Activated CD4-positive, alpha-beta T cell treated with anti-CD3 and anti-CD28 coated beads, Interleukin-2, amount 50 U/mL, for 1 hour (primary cell): ENCODE measurements at regions not wholly inside any gene's neighbourhood (a gene's known extent, or its start where the extent isn't known, plus 50 kb on each side); places are given as distances from the start of the nearest gene placed in this dataset.

ENCODE experiments used
- DNase-seq: peaks from one replicate; pipeline ENCODE4 v3.0.0-alpha.2; 2020

DNA sequence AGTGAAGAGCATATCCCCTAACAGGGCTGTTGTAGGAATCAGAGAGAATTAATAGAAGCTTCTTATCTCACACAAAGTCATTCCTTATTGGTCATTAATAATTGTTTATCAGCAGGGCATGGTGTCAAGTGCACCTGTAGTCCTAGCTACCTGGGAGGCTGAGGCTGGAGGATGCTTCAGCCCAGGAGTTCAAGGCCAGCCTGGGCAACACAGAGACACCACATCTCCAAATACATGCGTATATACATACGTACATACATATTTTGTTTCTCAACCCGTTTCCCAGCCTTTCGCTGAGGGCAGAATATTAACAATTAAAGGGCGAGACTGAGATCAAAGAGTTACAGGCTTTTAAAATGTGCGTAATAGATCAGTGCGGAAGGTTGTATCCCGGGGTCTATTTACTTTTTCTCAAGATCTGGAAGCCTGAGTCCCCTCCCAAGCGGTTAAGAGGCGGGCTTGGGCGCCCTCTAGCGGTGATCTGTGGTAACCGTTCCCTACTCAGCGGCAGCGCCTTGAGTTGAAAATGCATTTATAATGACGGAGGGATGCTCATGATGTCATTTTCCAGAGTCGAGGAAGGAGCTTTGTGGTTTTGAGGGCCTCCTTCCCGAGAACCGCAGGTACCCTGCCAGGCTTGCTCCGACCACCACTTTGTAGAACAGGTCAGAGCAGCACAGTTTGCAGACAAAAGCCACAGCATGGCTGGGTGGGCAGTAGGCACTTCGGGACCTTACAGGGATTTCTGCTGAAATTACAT lies 169.6 kb upstream of the GPR12 start:
- peak; percentile 66 for DNase-seq

DNA sequence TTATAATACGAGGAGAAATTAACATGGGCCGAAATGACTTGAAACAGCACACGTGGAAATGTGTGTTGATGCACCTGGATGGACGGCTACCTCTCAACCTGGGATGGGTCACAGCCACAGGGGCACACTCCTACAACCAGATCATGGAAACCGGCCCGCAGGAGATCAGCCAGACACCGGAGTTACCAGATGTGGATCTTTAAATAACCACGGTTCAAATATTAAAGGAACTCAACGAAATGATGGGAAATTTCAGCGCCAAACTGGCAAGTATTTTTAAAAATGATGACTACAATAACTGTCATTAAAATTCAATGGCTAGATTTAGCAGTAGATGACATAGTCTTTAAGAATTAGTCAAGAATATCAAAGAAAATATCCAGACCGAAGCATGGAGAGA lies 166.9 kb upstream of the GPR12 start:
- no peak for DNase-seq

DNA sequence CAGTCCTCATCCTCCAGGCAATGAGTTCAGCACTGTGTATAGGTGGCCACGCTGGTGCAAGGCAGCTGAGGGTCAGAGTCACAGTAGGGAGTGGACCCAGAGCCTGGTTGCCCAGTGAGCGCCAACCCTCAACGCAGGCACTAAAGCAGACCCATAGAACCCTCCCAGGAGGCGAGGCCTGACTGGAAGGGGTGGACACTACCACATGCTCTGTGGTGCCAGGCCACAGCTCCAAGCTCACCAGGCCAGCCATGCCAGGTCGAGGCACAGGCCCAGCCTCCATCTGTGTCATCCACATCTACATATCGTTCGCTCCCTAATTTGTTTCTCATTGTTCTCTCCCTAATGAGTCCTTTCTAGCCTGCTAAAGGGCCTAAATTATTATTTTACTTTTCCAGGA lies 165.8 kb upstream of the GPR12 start:
- no peak for DNase-seq

DNA sequence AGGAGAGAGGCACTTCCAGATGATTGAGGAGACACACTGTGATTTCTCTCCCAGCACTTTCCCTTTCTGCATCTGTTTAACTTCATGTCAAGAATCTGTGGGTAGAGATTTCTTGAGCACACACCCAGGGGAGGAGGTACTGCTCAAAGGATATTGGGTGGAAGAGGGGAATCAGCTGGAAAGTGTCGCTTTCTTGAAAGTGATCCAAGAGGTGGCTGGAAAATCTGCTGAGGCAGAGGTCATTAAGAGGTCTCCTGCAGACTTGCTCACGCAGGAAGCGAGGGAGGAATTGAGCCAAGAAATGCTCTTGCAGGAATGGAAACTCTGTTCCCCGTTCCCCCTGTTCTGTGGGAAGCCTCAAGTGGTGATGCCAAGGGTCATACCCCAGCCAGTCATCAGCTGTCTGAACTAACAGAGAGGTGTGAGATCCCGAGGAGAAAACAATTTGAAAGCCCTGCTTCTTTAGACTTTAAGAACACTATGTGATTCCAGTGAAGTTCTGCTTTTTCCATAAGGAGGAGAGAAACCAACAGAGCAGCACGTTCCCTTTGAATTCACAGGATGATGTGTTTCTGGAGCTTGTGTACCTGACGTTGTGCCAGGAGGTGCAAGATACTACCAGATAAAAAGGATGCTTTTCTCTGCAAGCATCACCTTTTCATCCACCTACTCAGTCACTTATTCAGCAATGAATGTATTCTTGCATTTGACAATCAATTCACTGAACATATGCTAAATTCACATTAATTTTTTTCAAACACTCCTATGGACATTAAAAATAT lies 163.4 kb upstream of the GPR12 start:
- DNase-seq = no peak

DNA sequence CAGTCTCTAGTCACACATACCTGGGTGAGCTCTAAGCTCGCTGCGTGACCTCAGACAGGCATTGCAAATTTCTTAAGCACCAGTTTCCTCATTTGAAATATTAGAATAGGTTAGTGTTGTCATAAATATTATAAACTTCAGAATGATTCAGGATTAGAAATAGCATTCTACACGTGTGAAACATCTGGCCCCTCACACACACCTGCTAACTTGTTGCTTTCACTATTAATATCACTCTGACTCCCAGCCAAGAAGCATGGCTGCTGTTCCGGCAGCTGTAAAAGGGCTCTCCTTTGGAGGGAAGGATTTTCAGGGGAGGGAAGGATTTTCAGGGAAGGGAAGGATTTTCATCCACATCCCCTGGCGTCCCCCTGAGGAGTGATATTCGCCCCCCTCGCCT lies 161.3 kb upstream of the GPR12 start:
- DNase-seq = no peak

DNA sequence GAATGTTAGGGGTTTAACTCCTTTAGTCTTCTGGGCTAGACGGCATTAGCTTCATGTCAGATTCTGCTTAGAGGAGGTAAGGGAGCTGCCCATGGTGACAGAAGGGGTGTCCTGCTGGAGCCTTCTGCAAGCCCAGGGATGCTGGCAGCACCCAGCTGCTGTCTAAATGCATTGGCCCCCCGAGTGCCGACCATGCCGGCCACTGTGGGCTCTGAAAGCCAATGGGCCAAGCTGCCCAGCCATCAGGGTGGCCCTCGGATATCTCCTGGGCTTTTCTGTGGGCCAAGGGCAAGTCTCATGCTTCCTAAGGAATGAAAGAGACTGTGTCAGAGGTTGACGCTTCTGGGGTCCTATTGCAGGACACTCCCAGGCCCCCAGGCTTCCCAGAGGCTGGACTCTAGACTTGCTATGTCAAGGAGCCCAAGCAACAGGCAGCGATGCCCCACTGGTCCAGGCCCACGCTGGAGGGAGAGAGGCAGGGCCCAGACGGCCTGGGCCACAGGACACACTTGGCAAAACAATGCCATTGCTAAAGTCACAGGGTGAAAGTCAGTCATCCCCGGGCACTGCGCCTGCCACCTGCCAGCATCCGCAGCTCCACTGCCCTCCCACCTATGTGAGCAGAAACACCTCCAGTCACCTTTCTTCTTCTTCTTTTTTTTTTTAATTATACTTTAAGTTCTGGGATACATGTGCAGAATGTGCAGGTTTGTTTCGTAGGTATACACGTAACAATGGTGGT lies 160.2 kb upstream of the GPR12 start:
- DNase-seq = no peak

DNA sequence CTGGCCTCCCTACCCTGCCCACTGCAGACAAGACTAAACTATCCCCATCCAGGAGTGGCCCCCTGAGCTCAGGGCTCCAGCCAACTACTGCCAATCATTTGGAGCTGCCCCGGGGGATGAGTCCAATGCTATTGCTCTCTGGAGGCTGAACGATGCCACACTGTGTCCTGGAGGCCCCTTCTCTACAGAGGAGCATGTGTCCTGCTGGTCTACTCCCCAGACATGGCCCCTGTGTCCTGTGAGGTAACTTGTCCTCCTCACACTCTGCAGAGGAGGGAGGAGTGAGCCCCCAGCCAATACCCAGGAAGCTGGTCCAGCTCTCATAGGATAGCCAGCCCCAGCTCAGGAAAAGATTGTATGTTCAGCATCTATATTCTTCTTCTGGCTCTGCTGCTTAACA lies 159.1 kb upstream of the GPR12 start:
- no peak for DNase-seq

DNA sequence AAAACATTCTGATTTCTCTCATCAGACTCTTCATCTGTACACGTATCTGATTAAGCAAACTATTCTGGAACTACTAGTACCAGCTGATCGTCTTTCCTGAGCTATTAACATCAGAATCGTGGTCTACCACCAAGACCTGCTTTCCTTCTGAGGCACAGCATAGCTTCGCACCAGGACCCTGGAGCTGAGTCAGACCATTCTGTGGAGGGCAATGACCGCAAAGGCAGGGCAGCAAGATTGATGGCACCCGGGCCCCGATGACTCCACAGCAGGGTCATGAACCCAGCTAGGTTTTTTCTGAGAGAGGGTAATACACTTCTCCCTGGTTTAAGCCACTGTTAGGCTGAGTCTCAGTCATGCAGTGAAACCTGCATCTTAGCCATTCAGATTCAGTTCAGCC lies 158.7 kb upstream of the GPR12 start:
- no peak for DNase-seq

DNA sequence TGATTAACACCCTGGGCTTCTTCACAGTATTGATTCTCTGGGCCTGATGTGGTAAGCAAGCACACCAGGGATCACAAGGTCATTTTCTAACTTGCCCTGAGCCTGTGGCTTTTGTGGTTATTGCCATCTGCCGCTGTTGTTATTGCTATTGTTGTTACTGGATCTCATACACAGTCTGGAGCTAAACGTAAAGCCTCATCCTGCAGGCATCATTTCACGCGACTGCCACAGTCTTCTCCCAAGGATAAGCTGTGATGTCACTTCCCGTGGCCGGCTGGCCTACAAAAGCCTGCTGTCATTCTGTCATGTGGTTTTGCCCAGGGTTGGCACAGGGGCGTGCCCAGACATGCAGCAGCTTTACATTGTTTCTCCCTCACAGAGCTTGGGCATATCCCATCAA lies 154.0 kb upstream of the GPR12 start:
- DNase-seq = peak; percentile 6

DNA sequence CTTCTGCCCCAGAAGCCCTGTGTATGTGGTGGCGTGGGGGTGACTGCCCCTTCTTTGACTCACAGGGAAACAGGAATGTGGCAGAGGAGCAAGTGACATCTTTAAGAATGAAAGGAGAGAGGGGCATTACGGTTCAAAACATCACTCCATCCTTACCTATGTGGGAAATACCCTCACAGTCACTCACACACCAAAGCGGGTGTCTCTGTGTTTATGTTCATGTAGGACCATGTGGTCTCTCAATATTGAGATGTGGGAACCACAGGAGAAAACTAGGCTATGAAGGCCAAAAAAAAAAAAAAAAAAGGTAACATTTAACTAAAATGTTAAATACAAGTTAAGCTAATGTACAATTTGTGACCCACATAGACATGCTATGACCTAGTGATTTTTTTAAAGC lies 153.6 kb upstream of the GPR12 start:
- no peak for DNase-seq

DNA sequence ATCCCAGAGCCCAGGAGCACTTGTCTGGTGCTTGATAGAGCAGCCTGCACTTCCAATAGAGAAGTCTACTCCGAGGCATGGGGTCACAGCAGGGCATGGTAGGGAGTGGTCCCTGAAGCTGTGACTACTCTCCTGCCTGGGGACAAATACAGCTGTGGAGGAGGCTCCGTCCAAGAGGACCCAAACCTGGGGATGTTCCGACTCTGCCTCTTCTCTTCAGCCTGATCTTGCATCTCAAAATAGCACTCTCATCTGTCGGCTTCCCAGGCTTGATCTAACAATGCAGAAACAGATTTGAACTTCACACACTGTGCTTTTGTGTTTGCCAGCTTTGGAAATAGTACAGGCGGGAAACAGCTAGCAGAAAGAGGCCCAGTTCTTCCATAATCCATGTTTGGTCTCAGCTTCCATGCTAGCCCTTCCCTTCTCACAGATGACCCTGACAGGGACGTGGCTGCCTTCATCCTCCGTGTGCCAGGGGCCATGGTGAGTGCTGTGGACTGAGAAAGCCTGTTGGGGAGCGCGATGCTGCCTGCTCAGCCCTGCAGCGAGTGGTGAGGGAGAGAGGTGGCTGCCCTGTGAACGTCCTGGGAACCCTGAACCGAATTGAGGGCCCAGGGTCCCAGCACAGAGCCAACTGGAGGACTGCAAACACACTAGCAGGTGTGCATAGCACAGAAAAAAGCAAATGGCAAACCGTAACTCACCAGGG lies 150.3 kb upstream of the GPR12 start:
- no peak for DNase-seq

DNA sequence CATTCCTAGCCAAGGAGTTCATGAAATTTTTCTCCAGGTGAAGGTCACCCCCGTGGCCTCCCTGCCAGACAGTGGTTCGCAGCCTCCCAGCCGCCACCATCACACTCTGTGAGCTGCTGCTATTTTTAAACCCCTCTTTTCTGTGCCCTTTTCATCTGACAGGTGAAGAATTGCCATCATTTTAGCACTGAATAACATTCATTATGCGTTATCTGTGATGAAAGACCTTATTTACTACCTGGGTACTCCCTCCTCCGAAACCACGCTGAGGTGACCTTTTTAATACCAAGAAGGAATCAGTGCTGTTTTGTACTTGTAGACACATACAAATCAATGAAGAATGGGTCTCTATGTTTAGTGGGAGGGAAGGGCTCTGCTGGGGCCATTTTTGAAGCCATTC lies 148.9 kb upstream of the GPR12 start:
- DNase-seq = no peak

DNA sequence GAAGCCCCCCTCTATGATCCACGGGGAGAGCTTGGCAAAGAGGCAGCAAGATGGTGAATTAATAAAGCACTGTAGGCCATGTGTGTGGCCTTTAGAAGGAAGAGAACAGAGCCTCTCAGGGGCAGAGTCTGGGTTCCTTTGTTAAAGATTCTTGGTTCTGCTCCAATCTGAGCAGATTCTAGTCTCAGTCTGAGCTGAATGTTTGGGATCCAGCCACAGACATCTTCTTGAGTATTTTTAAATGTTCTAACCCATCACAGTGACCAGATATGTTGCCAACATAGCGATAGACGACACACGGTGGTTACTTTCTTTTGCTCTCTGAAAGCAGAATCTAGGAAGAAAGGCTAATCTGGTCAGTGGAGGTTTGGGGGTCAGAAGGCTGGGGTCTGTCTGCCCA lies 147.5 kb upstream of the GPR12 start:
- no peak for DNase-seq

DNA sequence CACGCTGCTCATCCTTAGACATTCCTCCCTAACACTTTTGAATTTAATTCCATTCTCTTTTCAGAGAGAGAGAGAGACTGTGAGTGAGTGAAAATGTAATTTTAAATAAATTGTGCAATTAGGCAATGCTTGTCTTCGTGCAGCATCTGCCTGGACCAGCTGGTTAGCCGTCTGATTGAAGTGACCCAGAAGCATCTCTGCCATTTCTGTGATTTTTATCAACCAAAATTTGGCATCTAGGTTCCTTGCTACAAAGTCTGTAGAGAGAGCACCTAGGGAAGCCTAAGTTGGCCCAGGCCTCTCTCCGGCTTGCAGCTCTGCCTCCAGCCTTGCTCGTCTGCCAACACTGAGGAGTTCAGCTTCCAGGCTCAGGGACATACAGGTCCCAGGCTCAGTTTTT lies 138.6 kb upstream of the GPR12 start:
- no peak for DNase-seq

DNA sequence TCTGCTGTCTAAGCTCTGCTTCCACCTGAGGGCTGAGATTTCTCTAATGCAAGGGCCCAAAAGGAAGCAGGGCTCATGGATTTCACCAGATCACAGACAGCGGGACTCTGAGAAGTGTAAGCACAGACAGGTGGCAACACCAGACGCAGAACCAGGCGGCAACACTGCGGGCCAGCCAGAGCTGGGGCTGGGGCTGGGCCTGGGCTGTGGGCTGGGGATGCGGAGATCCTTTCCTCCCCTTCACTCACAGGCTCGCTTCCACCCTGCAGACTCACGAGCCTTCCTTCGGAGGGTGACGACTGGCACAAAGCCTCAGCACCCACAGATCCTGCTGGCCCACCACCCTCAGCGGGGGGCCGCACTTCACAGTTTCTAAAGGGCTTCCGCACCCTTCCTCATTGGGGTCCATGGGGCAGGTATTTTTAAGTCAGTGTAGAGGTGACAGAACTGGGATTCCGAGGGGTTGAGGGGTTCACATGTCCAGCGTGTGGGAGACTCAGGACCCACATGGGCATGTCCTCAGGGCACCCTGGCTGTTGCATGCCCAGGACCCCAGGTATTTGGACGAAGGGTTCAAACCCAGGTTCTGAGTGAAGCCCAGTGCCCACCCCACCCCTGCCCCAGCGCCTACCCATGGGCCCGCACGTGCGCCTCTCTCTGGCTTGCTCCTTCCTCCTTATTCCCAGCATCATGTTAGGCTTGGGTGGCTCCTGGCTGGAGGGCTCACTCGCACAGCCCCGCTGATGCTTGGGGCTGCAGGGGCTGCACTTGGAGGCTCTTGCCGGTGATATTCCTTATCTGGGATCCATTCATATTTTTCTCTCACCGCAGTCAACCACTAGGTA lies 137.3 kb upstream of the GPR12 start:
- no peak for DNase-seq

DNA sequence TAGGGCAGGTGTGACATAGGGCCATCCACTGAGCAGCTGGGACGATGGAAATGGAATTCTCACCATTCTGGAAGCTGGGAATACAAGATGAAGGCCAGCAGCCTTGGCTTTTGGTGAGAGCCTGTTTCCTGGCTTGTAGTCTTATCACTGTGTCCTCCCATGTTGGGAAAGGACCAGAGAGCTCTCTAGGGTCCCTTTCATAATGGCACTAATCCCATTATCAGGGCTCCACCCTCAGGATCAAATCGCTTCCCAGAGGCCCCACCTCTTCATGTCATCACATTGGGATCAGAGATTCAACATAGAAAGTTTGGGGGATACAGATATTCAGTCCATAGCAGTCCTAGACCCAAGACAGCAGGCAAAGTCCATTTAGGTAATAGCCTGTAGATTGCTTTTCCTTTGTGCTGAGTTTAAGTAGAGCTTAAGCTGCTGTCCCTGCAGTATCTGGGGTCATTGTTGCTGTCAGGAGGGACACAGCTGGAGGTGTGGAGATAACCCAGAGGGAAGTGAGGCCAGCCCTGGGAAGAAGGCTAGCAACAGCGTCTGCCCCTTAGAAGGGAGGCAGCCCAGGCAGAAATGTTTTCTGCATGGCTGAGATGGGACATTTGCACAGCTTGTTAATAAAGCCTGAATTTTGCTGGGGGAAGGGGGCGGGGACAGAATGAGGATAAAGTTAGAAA lies 136.5 kb upstream of the GPR12 start:
- no peak for DNase-seq

DNA sequence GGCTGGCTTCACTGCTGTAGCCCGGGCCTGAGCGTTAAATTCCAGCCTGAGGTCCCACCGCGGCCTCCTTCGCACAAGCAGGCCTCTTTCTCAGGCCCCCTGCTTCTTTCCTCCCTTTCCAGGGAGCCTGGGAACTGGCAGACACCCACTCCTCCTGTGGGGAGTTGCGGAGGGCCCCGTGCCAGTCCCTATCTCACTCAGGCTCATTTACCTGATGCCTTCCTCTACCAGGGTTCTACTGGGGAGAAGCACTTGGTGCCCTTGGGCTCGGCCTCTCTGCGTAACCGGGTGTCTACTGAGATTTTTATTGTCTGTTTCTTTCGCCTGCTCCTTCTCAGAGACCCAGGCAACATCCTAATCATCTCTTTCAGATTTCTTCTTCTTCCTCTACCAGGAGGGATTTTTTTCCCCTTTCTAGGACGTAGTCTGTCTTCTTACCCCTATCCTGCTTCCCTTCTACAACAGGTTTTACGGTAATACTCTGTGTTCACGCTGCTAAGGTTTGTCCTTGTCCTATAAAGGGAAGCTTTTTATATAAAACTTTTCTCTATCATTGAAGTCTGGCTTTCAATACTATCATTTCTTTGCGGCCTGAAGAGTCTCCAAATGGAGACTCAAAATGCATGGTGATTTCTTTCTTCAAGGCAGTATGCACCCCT lies 135.4 kb upstream of the GPR12 start:
- no peak for DNase-seq

DNA sequence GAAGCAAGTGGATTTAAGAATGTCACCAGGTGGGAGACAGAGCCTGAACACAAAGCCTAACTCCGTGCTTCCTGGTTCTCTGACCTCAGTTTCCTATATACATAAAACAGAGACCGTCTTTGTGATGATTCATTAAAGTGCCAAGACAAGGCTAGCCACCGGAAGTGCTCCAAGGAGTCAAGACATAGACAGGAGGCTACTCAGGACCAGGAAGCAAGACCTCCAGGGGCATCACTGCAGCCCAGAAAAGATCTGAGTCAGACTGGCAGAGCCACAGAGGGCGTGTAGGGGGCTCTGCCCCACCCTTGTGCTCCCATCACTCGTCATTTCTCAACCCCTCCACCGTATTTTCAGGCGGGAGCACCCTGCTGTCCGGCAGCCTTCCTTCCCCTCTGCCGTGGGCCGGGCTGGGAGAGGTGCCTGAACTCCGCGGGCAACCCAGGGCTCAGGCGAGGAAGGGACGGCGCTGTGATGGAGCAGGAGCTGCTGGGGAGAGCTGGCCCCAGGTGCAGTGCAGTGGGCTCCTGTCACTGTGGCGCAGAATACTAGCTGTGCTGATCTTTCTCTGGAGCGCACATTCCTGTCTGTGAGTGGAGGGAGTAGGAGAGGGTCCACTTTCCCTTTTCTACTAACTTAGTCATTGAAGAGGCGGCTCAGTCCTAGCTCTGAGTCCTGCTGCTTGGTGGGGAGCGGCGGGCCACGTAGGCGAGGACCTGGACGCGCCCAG lies 134.7 kb upstream of the GPR12 start:
- no peak for DNase-seq

DNA sequence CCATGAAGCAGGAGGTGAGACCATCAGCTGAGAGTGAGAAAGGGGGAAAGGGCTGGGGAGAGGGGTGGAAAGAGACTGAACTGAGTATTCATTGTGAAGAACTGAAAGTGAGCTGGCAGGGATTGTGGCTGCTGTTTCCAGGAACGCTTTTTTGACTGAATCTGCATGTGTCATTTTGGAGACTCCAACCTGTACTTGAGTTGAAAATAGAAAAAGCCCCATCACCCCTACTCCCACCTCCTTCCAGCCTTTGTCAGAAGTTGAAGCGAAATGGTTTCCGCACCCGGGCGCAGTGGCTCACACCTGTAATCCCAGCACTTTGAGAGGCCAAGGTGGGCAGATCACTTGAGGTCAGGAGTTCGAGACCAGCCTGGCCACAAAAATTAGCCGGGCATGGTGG lies 128.0 kb upstream of the GPR12 start:
- DNase-seq = no peak

DNA sequence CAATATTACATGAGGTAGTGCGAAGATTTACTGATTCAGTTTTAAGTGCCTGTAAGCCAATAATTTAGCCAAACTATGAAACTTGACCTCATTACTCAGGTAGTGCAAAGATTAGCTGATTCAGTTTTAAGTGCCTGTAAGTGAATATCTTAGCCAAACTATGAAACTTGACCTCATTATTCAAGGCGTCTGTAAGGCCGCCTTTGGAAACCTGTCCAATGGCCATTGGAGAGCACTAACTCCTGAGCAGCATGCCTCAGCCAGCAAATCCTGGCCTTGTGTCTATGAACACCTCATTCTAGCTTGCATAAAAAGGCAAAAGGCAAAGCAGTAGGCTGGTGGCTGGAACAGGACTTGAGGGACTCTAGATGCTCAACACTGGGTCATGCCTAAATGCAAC lies 127.0 kb upstream of the GPR12 start:
- DNase-seq = no peak
